HG03354 (cell line): ENCODE measurements at regions not wholly inside any gene's neighbourhood (a gene's known extent, or its start where the extent isn't known, plus 50 kb on each side); places are given as distances from the start of the nearest gene placed in this dataset.
A peak's percentile ranks its signal among the peaks of the same experiment; 100 is the strongest.

ENCODE experiments used
- ATAC-seq: cut with Tn5 transposase; IDR thresholded peaks from one replicate; pipeline ENCODE4 v1.9.1; 2021; ENCODE audit warnings: mild to moderate bottlenecking; ENCODE audit not compliant: unreplicated experiment, poor library complexity, severe bottlenecking

DNA sequence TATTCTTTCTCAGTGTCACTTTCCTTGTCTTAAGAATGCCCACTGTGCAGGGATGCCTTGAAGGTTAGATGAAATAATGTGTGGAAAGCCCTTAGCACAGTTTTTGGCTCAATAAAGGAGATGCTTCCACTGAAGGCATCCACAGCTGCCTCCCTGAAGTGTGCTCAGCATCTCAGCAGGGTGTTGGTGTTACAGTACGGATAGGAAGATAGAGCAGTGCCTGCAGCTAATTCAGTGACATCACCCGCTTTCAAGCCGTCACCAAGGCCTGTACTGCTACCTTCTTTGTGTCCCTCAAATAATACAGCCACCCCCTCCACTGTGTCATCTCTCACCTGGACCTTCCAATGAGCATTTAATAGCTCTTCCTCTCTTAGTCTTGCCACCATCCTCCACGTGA, 59.0 kb downstream of the NDUFS5 start:
- no peak for ATAC-seq

DNA sequence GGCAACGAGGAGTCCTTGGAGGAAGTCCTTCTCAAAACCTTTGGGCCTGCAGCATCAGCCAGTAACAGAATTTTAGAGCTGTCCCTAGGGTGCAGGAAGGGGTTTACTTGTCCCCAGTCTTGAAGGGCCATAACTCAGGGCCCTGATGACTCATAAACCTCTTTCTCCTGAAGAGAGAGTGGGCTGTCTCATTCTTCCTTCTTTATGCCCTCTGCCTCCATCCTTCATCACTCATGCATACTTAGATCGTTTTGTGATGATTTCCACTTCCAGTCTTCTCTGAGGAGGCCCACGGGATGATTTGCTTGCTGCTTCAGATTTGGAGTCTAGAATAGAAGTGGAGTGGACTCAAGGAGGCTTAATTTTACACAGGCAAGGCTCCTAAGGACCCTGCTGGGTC, 60.2 kb downstream of the NDUFS5 start:
- ATAC-seq: no peak

DNA sequence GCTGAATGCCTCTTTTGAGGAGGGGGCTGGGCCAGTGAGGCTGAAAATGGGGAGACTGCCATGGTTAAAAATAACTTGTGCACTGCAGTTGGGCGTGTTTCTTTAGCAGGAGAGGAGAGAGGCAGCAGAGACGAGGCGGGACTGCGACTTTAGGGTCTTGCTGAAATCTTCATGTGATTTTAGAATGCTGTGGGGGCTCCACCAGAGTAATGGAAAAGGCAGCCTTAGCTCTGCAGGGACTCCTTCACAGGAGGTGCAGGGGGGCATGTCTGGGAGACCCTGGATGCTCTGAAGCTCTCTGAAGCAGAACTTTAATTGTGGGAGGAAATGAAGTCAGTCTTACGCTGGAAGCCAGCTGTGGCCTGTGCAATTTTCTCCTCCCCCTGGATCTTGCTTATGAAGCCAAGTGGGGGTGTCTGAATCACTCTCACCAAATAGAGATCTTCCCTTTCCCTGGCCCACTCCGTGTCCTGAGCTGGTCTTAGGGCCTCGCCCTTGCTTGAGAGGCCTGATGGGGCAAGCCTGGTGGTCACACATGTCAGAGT, 60.8 kb downstream of the NDUFS5 start:
- ATAC-seq: no peak

DNA sequence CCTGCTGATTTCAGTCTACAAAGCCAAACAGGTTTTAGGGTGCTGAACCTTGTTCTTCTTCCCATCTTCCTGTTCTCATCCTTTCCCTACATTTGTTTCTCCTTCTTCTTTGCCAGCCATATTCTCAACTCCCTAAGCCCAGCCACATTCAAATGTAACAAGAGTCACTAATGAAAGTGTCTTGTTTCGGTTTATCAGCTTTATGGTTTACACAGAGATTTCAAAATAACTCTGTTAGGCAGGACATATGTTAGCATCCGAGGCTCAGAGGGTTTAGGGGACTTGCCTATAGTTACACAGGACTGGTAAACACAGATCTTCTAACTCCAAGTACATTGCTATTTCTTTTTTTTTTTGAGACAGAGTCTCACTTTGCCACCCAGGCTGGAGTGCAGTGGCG, 61.3 kb downstream of the NDUFS5 start:
- no peak for ATAC-seq

DNA sequence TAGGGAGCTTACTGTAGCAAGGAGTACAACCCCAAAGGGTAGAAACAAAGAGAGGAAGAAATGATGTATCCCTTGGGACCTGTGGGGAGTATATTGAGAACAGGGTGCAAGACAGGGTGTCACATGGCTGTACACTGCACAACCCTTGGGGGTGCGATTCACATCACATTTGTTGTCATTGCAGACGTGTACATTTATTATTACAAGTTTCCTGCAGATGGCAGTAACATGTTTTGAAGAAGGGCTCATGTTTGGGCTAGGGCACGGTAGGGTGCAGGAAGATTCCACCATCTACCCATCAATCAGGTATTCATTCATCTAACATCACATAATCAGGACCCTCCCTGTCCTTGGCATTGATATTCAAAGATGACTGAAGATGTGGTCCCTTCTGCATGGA, 62.5 kb downstream of the NDUFS5 start:
- no peak for ATAC-seq

DNA sequence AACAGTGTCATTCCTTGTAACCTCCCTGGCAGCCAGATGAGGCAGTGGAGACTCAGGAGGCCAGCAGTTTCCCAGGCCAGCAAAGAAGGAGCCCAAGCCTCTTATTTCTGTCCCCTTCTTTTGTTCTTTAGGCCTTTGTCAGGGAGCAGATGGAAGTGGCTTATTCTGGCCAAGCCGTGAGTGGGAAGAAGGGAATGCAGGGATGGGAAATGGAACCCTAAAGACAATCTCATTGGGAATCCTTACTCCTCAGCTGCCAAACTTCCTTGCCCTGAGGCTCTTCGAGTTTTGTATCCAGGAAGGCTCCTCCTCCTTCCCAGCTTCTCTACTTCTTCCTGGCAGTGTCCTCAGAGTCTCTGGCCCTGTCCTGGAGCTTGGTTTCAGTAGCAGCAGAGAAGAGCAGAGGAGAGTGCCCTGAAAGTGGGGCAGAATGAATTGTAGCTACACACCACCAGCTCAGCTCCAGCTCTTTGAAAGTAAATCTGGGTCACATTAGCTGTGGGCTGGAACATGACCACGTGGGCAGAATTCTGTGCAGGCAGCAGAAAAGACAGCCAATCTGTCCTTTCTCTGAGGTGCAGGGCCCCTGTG, 63.9 kb downstream of the NDUFS5 start:
- ATAC-seq: no peak

DNA sequence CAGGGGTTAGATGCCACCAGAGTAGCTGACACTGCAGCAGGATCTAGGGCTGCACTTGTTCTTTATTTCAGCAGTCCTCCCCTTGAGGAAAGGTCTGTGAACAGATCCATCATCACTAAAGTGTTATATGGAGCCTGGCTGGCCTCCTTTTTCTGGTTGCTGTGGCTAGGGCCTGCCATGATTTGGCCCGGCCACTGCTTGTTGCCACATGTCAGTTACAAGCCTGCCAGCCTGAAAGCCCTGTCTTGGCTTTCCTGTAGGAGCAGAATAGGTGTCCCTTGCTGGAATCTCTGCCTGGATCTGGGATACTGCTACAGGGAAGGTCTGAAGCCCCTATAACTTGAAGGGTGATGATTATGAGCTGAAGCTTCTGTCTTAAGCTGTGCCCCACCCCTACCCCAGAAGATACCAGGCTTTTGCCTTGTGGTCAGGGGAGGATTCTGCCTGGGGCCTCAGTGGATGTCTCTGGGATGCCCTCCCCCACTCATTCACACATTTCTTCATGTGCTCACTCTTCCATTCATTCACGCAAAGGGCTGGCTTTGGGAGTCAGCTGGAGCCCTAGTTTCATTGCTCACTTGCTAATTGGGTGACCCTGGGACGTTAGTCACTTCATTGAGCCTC, 64.7 kb downstream of the NDUFS5 start:
- ATAC-seq: no peak

DNA sequence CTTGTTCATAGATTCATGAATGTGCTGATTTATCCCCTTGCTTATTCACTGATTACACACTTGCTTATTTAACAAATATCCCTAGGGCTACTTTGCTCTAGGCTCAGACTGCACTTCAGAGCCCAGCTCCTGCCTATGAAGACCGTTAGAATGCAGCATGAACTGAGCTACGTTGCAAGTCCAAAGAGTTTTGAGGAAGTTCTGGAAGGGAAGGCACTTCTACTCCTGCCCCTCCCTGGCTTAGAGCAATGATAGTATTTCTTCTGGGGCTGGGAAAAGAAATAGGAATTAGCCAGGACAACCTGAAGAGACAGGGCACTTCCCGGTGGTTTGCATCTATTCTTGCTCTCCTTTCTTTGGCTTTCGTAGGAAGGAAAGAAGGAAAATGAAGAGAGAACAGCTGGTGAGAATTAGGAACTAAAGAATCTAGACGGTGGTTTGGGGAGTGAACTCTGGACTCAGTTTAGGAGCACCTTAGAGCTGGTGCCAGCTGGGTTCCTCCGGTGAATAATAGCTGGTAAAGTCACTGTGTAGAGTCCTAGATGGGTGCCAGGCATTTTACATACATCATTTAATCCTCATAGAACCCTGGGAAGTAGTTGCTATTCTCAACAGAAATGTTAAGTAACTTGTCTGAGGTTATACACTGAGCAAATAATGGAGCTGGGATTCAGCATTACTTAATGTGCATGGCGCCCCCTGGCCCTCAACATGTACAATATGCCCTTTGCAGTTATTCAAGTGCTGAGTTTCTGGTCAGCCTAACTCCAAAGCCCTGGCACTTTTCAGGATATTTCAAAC, 65.9 kb downstream of the NDUFS5 start:
- no peak for ATAC-seq

DNA sequence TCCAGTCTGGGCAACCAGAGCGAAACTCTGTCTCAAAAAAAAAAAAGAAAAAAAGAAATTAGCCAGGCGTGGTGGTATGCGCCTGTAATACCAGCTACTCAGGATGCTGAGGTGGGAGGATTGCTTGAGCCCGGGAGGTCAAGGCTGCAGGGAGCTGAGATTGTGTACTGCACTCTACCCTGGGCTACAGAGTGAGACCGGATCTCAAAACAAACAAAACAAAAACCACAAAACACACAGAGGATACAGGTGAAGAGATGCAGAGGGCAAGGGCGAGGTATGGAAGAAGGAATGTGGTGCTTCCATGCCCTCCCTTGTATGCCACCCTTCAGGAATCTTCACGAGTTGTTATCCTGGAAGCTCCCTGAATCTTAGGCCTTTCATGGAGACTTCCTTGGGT, 68.5 kb downstream of the NDUFS5 start:
- no peak for ATAC-seq

DNA sequence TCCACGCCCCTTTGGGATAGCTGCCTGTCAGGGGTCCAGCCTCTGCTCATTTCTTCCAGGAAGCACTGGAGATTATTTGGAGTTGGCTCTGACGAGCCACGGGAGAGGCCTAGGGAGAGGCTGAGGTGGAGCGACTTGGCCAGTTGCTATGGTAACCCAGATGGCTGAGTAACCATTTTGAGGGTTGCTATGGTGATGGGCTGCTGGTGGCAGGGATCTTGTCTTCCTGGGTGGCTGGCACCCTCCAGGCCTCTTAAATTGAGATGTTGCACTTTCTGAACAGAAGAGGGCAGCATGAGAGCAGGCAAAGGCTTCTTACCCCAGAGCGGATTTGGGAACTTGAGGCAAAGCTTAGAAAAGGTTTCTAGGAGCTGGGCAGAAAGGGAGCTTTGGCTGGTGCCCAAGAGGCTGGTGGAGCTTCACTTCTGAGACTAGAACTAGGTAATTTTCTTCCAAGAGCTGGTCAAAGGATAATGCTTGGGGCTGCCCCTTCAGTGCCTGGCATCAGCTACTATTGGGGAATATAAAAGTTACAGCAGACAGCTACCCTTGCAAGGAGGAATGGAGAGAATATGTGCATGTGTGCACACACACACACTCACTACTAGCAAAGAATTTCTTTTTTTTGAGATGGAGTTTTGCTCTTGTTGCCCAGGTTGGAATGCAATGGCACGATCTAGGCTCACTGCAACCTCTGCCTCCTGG, 72.5 kb downstream of the NDUFS5 start:
- no peak for ATAC-seq

DNA sequence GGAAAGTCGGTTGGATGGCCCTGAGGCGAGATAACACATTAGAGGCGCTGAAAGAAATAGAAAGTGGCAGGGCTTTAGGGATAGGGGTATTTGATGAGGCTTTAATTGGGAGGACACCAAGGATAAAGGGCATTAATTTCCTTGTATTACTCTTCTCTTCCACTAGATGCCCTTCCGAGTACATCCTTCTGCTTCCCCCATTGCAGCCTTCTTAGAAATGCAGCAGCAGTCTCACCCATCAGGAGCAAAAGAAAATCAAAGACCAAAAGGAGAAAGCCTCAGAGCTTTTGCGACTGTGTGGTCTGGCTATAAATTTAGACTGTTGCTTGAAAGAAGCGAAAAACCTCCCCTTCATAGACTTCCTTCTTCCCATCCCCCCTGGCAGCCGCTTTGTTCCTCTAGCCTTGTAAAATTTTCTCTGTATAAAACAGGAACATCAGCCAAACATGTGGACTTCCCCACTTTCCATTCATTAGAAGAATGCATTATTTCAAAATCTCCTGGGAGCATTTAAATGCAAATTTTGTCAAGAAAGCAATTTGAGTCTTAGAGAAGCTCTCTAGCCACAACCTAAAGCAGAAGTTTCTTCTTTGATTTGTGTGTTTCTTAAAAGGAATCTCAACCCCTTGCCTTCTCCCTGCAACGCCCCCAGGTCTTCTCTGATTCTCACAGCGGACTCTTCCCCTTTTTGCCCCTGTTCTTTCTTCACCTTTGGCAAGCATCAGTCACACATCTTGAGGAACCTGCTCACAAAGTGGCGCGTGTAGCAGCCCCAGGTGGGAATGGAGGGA, 76.6 kb downstream of the NDUFS5 start:
- no peak for ATAC-seq

DNA sequence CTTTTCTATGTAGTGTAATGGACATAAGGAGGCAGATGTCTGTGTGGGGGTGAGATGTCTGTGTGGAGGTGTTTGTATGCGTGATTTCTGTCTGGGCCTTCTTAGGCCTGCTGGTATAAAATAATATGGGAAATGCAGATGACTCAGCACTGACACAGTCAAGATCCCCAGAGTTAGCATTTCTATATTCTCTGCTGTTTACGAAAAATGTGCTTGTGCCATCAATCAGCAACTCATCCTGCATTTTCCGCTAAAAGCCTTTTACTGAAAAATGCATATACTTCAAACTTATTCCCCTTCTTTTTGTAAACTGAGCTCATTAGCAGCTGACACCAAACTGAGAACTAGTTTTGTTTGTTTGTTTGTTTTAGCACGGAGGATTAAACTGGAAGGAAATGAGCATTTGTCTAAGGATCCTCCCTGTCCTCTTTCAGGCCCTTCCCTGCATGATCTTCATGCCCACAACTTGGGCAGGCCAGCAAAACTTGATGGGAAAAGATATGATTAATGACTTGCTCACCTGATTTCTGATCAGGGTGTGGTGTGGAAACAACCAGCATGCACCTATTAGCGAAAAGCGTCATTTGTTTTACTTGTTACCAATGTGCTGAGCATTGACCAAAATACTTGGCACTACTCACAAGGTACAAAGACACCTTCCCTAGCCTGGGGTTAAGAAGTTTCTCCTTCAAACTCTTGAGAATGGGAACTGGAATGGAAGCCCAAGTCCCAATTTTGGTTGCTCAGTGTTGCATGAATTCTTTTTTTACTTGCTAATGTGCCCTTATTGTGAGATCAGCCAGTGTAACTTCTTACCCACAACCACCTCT, 77.4 kb downstream of the NDUFS5 start:
- ATAC-seq: no peak

DNA sequence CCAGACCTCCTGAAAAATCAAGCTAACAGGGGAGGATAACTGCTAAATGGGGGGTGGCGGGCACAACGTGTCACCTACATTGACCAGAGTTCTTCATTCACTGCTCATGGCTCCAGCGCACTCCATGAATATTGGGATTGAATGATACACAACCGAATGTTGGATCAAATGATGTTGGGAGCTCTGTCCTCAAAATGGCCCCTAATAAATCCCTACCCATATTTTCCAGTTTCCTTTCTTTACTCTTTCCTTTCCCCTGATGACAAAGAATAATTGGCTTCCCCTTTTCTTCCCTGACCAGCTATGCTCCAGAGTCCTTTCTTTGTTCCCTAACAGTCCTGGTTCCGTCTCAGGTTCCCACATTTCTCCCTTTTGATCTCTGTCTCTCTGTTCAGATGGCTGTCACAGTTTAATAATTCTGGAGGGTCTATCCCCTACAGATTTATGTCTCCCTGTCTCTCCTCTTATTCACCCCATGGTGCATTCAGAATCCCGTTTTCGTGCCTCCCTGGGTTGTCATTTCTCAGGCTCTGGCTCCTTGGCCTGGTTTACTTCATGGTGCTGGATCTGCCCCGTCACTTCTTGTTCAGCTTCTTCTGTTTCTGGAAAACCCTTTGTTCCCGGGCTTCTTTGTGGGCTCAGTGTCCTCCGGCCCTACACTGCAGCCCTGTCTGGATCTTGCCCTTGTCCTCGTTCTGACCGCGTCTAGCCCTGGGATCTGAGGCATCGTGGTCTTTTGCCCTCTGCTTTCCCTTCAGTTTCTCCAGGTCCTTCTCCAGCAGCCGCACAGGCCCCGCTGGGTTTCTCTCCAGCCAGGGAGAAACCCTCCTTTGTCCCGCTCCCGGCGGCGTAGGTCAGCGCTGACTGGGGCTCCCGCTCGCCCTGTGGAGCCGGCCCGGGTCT, 78.3 kb downstream of the NDUFS5 start:
- no peak for ATAC-seq

DNA sequence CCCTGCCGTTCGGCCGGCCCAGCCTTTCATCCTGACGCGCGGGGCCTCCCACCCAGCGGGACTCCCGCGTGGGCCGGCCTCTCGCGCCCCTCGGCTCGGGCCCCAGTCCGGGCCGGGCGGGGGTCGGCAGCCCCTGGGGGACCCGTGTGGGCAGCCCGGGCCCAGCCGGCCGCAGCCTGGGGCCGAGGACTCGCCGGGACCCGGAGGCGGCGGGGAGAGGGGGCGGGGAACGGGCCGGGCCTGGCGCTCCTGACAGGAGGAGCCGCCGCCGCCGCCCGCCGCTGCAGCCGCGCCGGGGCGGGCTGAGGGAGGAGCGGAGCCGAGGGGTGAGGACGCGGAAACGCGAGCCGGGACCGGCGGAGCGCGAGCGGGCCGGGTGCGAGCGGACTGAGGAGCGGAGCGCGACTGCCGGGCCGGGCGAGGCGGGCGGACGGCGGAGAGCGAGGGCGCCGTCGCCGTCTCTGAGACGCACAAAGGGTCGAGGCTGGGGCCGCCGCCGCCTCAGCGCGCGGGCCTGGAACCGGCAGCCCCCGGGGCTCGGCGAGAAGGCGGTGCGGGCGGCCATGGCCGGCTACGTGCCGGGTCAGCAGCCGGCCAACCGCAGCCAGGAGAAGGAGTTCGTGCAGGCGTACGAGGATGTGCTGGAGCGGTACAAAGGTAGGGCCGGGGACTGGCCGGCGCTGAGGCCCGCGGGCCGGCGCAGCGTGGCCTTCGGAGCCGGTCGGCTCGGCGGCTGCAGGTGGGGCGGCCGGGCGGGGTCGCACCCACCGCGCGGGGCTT, 79.1 kb downstream of the NDUFS5 start:
- peak; percentile 50 for ATAC-seq

DNA sequence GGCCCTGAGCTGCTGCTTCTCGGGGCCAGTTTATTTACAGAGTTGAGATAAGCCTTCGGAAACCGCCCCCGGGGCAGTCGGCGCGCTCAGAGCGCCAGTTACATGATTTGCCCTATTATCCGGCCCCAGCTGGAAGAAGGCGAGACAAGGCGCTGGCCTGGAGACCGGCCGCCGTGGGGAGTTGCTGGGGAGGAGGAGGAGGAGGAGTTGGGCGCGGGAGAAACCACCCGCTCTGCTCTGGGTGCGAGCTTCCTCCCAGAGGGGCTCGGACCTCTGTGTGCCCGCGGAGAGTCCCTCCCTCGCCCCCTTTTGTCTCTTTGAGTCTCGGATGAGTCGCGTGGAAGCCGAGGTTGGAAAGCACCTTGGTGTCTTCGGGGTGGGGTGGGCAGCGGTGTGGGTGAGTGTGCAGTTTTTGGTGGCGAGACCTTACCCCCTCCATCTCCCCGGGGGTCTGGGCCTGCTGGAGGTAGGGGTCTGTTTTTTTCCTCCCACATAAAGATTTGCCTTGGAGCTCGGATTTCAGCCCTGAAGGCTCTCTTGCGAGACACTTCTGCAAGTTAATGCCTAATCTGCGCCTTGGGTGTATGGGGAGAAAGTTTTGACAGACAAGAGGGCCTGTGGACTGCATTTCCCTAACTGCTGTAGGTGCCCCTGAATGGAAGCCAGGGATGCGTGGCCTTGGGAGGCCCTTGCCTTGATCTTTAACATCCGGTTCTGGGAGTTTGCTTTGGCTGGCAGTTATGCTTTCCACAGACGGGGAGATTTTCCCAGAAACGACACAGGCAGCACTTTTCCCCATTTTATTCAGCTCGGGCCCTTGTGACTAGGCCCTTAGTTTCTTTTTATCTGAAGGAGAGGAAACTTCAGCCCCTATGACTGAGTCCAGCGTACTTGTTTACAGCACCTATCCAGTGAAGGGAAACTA, 80.0 kb downstream of the NDUFS5 start:
- peak; percentile 41 for ATAC-seq

DNA sequence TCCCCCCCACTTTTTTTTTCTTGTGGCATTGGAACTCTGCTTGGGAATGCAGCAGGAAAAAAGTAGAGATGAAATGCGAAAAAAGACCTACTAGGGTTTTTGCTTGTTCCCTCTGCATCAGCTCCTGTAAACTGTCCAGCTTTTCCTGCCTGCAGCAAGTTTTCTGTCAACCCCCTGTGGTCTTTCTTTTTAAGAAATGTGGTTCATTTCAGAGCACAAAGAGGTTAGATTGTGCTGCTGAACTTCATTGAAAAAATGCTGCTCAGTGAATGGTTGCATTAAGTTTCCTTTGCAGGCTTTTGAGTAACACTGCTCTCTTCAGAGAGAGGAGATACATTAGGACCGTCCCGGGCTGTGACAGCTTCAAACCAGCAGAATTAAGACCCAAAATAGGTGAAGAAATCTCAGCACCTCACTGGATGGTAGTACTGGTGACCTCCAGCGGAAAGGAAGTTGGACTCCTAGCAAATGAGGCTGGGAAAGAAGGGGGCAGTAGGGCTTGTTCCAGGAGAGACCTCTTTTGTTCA, 80.7 kb downstream of the NDUFS5 start:
- ATAC-seq: no peak
